GM12878 (cell line): ENCODE measurements at regions not wholly inside any gene's neighbourhood (a gene's known extent, or its start where the extent isn't known, plus 50 kb on each side); places are given as distances from the start of the nearest gene placed in this dataset.

Experiments
- ATAC-seq: fragments of 200-7000 bp; cut with Tn5 transposase; 3 replicates; pipeline ENCODE4 v1.9.1; 2020; ENCODE audit warnings: mild to moderate bottlenecking, moderate library complexity
- BruUV-seq: library from RNA; stranded (reverse); fragments of 400-500 nt; replicated peaks from 2 replicates; lab custom pipeline; 2021; lab: Mats Ljungman, UMichigan
- CTCF ChIA-PET: fragments of 300-600 bp; sonication (Branson Sonifier 250); formaldehyde crosslinking; extraction: SDS; loops from one replicate; lab custom pipeline; 2021; ENCODE audit warnings: inconsistent platforms; lab: Yijun Ruan, JAX
- POLR2A ChIA-PET: fragments of 350-600 bp; formaldehyde crosslinking; extraction: SDS; loops from one replicate; lab custom pipeline; 2021; ENCODE audit warnings: inconsistent platforms; lab: Charles Lee
- RAD21 ChIA-PET: fragments of 300-600 bp; sonication (Branson Sonifier 250); formaldehyde crosslinking; loops from one replicate; lab custom pipeline; 2023; ENCODE audit warnings: antibody characterized with exemption; ENCODE audit not compliant: unreplicated experiment; lab: Charles Lee
- SMC1A ChIA-PET: fragments of 300-600 bp; sonication (Branson Sonifier 250); formaldehyde crosslinking; loops from one replicate; lab custom pipeline; 2023; ENCODE audit not compliant: unreplicated experiment, uncharacterized antibody; lab: Charles Lee
- DNase-seq: peaks from one replicate; pipeline ENCODE4 v3.0.0-alpha.2; 2011; ENCODE audit warnings: low read depth, low spot score
- FAIRE-seq: peaks from 3 replicates; lab custom pipeline; 2011; peaks lifted over from hg19 to GRCh38; lab: Jason Lieb, UNC
- H2AFZ ChIP-seq: 2 replicates; pipeline ENCODE4 v1.6.0; 2011; ENCODE audit warnings: low read depth, low read length, control low read depth; ENCODE audit not compliant: control insufficient read depth
- H3K27ac ChIP-seq: 2 replicates; pipeline ENCODE4 v1.5.1; 2011; ENCODE audit warnings: control low read depth; ENCODE audit not compliant: control insufficient read depth, insufficient read depth
- H3K27me3 ChIP-seq, 2 experiments: replicated peaks in 1 of 2; 2 replicates each; pipeline versions ENCODE4 v1.6.0 to v1.6.1; 2011; ENCODE audit warnings: low read length in 1 of 2; ENCODE audit not compliant: control insufficient read depth in 2 of 2, insufficient read depth in 2 of 2
- H3K36me3 ChIP-seq, 2 experiments: 2 replicates each; pipeline ENCODE4 v1.5.1; 2011; ENCODE audit warnings: low read length in 1 of 2; ENCODE audit not compliant: control insufficient read depth in 2 of 2, insufficient read depth in 2 of 2
- H3K4me1 ChIP-seq: 2 replicates; pipeline ENCODE4 v1.6.1; 2011; ENCODE audit warnings: mild to moderate bottlenecking, low read length, moderate library complexity, mixed read lengths; ENCODE audit not compliant: control insufficient read depth, insufficient read depth
- H3K4me2 ChIP-seq: 2 replicates; pipeline ENCODE4 v1.6.0; 2011; ENCODE audit warnings: control low read depth; ENCODE audit not compliant: control insufficient read depth, insufficient read depth
- H3K4me3 ChIP-seq: fragments of 200-600 bp; sonication (generic); 2 replicates; pipeline ENCODE4 v1.5.1; 2016
- H3K79me2 ChIP-seq: 2 replicates; pipeline ENCODE4 v1.6.0; 2011; ENCODE audit warnings: low read length; ENCODE audit not compliant: control insufficient read depth, insufficient read depth
- H3K9ac ChIP-seq: 2 replicates; pipeline ENCODE4 v1.8.0; 2011; ENCODE audit warnings: low read length, control low read depth, mixed read lengths; ENCODE audit not compliant: control insufficient read depth, insufficient read depth
- H3K9me3 ChIP-seq: replicated peaks from 3 replicates; pipeline ENCODE4 v1.5.1; 2011; ENCODE audit warnings: mild to moderate bottlenecking, low read length; ENCODE audit not compliant: control insufficient read depth, insufficient read depth
- H4K20me1 ChIP-seq: 2 replicates; pipeline ENCODE4 v1.6.0; 2011; ENCODE audit not compliant: control insufficient read depth, insufficient read depth
- CREB1 ChIP-seq: IDR thresholded peaks from 2 replicates; pipeline ENCODE4 v1.6.1; 2012; ENCODE audit warnings: low read depth, mild to moderate bottlenecking, inconsistent platforms
- EP300 ChIP-seq, 2 experiments: fragments of 150-350 bp in 1 of 2; IDR thresholded peaks; 2 replicates each; pipeline ENCODE4 v1.6.1; 2011 to 2012; ENCODE audit warnings: low read depth in 2 of 2, low read length in 2 of 2, borderline replicate concordance in 1 of 2, improper control_type of control experiment in 1 of 2, inconsistent platforms in 1 of 2; ENCODE audit not compliant: control insufficient read depth in 1 of 2
- FOXM1 ChIP-seq: IDR thresholded peaks from 2 replicates; pipeline ENCODE4 v1.6.1; 2012; ENCODE audit warnings: low read depth, mild to moderate bottlenecking, inconsistent platforms, low read length, moderate library complexity
- HDAC2 ChIP-seq: fragments of 200-600 bp; sonication (generic); IDR thresholded peaks from 2 replicates; pipeline ENCODE4 v1.6.1; 2017
- HSF1 ChIP-seq: fragments of 150-350 bp; IDR thresholded peaks from 2 replicates; pipeline ENCODE4 v1.6.1; 2014; ENCODE audit warnings: mild to moderate bottlenecking, low read depth, low read length
- IRF3 ChIP-seq: fragments of 450-650 bp; IDR thresholded peaks from 2 replicates; pipeline ENCODE4 v1.6.1; 2014; ENCODE audit warnings: mild to moderate bottlenecking
- KLF5 ChIP-seq: fragments of 450-650 bp; IDR thresholded peaks from 2 replicates; pipeline ENCODE4 v1.6.1; 2014; ENCODE audit warnings: mild to moderate bottlenecking; ENCODE audit not compliant: partially characterized antibody
- LARP7 ChIP-seq: fragments of 450-650 bp; IDR thresholded peaks from 2 replicates; pipeline ENCODE4 v1.6.1; 2017; ENCODE audit warnings: mild to moderate bottlenecking
- MAX ChIP-seq: IDR thresholded peaks from 2 replicates; pipeline ENCODE4 v1.6.1; 2012; ENCODE audit warnings: low read depth, low read length, improper control_type of control experiment
- NKRF ChIP-seq: fragments of 450-650 bp; conservative IDR thresholded peaks from 2 replicates; pipeline ENCODE4 v1.6.1; 2017; ENCODE audit warnings: mild to moderate bottlenecking, moderate library complexity
- POLR2AphosphoS2 ChIP-seq: IDR thresholded peaks from 2 replicates; pipeline ENCODE4 v1.6.1; 2011; ENCODE audit warnings: low read depth, mild to moderate bottlenecking, low read length, improper control_type of control experiment, moderate library complexity
- SMARCA5 ChIP-seq: fragments of 450-650 bp; IDR thresholded peaks from 2 replicates; pipeline ENCODE4 v1.6.1; 2017; ENCODE audit warnings: mild to moderate bottlenecking
- SPI1 ChIP-seq: IDR thresholded peaks from 2 replicates; pipeline ENCODE4 v1.6.1; 2011; ENCODE audit warnings: low read depth, mild to moderate bottlenecking, low read length, moderate library complexity, borderline replicate concordance; ENCODE audit not compliant: insufficient read depth
- TBL1XR1 ChIP-seq: IDR thresholded peaks from 2 replicates; pipeline ENCODE4 v1.6.1; 2012; ENCODE audit warnings: low read depth, low read length, improper control_type of control experiment
- USF2 ChIP-seq: IDR thresholded peaks from 2 replicates; pipeline ENCODE4 v1.6.1; 2011; ENCODE audit warnings: low read depth, low read length, improper control_type of control experiment, borderline replicate concordance
- WGBS: methylation state at CpG from one replicate; pipeline ENCODE4 v1.1.6; 2016; ENCODE audit warnings: low lambda C conversion rate; ENCODE audit not compliant: insufficient replicate concordance, insufficient coverage; ENCODE audit errors: missing lambda C conversion rate; 5-methylcytosine and 5-hydroxymethylcytosine counted together
- in situ Hi-C: fragments of 300-500 bp; cut with MboI; formaldehyde crosslinking; loops from 9 replicates; pipeline ENCODE4 v1.14.3; 2018; ENCODE audit warnings: mixed read lengths
- intact Hi-C: fragments of 100-400 bp; cut with micrococcal nuclease; formaldehyde crosslinking; loops from one replicate; pipeline ENCODE4 v1.14.2; 2022; ENCODE audit not compliant: unreplicated experiment

GRCh38 chr9:26244661-26245451 lies 566.6 kb upstream of the TUSC1 start (continued):
- TF ChIP-seq IRF3 (no peak), KLF5 (no peak), USF2 (no peak), HDAC2 (no peak), TBL1XR1 (no peak), SPI1 (no peak), FOXM1 (no peak)

GRCh38 chr9:26243726-26244125 lies 565.5 kb upstream of the TUSC1 start:
- Histone ChIP-seq H3K9ac (no peak overlapping the region), H2AFZ (no peak overlapping the region), H3K4me3 (no peak overlapping the region), H3K79me2 (no peaks in the 10 kb centered on the region), H3K4me2 (no peak overlapping the region), H3K27me3 (no peaks in the 10 kb centered on the region), H3K36me3 (no peaks in the 10 kb centered on the region), H3K27ac (no peak overlapping the region), H4K20me1 (no peaks in the 10 kb centered on the region), H3K4me1 (no peaks in the 10 kb centered on the region), H3K9me3 (no peaks in the 10 kb centered on the region)
- POLR2A ChIA-PET: no interaction called here
- RAD21 ChIA-PET: no interaction called here
- ATAC-seq (no peak), FAIRE-seq (no peak), DNase-seq (no peak)
- intact Hi-C loops (no loop called here), in situ Hi-C loops (no loop called here)
- SMC1A ChIA-PET: interaction anchor here (0.9 kb wide), 1 partner anchor 17 kb away, joined by 3 read pairs; no protein-coding TSS in a partner anchor
- no TSS peak for BruUV-seq
- CTCF ChIA-PET: no interaction called here
- 31% methylated on average over 4 of the region's 4 CpGs for WGBS
- no peak for TF ChIP-seq LARP7
- no peak for TF ChIP-seq EP300 (IDR thresholded peaks at IDR 0.05; ENCODE audit: borderline replicate concordance in 1 of 2, control insufficient read depth in 1 of 2, low read depth in 2 of 2, low read length in 2 of 2)
- TF ChIP-seq HSF1: no peak
- TF ChIP-seq SMARCA5: no peak
- no peak for TF ChIP-seq NKRF
- TF ChIP-seq POLR2AphosphoS2: no peak
- TF ChIP-seq MAX: no peak
- TF ChIP-seq IRF3: no peak
- TF ChIP-seq CREB1: no peak
